Activated CD4-positive, alpha-beta T cell treated with anti-CD3 and anti-CD28 coated beads for 24 hours (primary cell): ENCODE measurements at regions not wholly inside any gene's neighbourhood (a gene's known extent, or its start where the extent isn't known, plus 50 kb on each side); places are given as distances from the start of the nearest gene placed in this dataset.

Experiments used
- DNase-seq, 2 donors: peaks; one replicate each; pipeline ENCODE4 v3.0.0-alpha.2; 2020; ENCODE audit warnings: low read depth in 2 of 2

GRCh38 chr13:111640476-111640875, 320.0 kb downstream of the TEX29 start:
- no peak for DNase-seq

GRCh38 chr13:111642156-111642767, 321.8 kb downstream of the TEX29 start:
- DNase-seq = no peak

GRCh38 chr13:111644750-111645149, 324.3 kb downstream of the TEX29 start:
- no peak for DNase-seq

GRCh38 chr13:111645198-111645597, 324.8 kb downstream of the TEX29 start:
- DNase-seq = no peak

- DNase-seq = no peak
Observed at GRCh38 chr13:111645598-111646455, 325.4 kb downstream of the TEX29 start.

- no peak for DNase-seq
Observed at GRCh38 chr13:111646456-111646855, 326.0 kb downstream of the TEX29 start.

GRCh38 chr13:111648885-111649284, 328.4 kb downstream of the TEX29 start:
- DNase-seq = no peak

- DNase-seq = no peak
Observed at GRCh38 chr13:111650626-111651025, 330.2 kb downstream of the TEX29 start.

GRCh38 chr13:111652676-111653075, 332.2 kb downstream of the TEX29 start:
- no peak for DNase-seq

GRCh38 chr13:111654531-111654930, 334.1 kb downstream of the TEX29 start:
- DNase-seq = no peak

GRCh38 chr13:111656439-111656838, 336.0 kb downstream of the TEX29 start:
- DNase-seq = no peak

- DNase-seq = no peak
Observed at GRCh38 chr13:111657013-111657412, 336.6 kb downstream of the TEX29 start.

- no peak for DNase-seq
Observed at GRCh38 chr13:111658145-111659100, 338.0 kb downstream of the TEX29 start.

- DNase-seq = no peak
Observed at GRCh38 chr13:111659219-111659775, 338.9 kb downstream of the TEX29 start.

- DNase-seq = no peak
Observed at GRCh38 chr13:111659842-111660241, 339.4 kb downstream of the TEX29 start.

GRCh38 chr13:111661052-111661451, 340.6 kb downstream of the TEX29 start:
- DNase-seq = no peak

- DNase-seq = no peak
Observed at GRCh38 chr13:111661776-111662175, 341.3 kb downstream of the TEX29 start.

GRCh38 chr13:111662451-111662850, 342.0 kb downstream of the TEX29 start:
- DNase-seq = no peak

- DNase-seq = no peak
Observed at GRCh38 chr13:111662895-111663294, 342.5 kb downstream of the TEX29 start.

GRCh38 chr13:111663505-111663904, 343.1 kb downstream of the TEX29 start:
- no peak for DNase-seq

- no peak for DNase-seq
Observed at GRCh38 chr13:111663953-111664421, 343.5 kb downstream of the TEX29 start.

GRCh38 chr13:111664696-111665095, 344.3 kb downstream of the TEX29 start:
- no peak for DNase-seq
